Gastroesophageal sphincter (tissue), 3 donors: ENCODE measurements at regions not wholly inside any gene's neighbourhood (a gene's known extent, or its start where the extent isn't known, plus 50 kb on each side); places are given as distances from the start of the nearest gene placed in this dataset.

Experiments
- POLR2A ChIP-seq, 2 donors: fragments of 450-650 bp; IDR thresholded peaks; one replicate each; pipeline ENCODE4 v1.6.1; 2017; ENCODE audit warnings: antibody characterized with exemption in 2 of 2, mild to moderate bottlenecking in 2 of 2, moderate library complexity in 1 of 2
- POLR2AphosphoS5 ChIP-seq: sonication (generic); formaldehyde crosslinking; IDR thresholded peaks from one replicate; pipeline ENCODE4 v1.6.1; 2017; ENCODE audit warnings: antibody characterized with exemption
- TF ChIP-seq, protein P1 (sequence below), 4 experiments: fragments of 200-600 bp in 2 of 4; fragments of 450-650 bp in 2 of 4; sonication (generic) in 1 of 4; IDR thresholded peaks; one replicate each; pipeline ENCODE4 v1.5.1; 2017 to 2019; ENCODE audit warnings: antibody characterized with exemption in 4 of 4, mild to moderate bottlenecking in 2 of 4, moderate library complexity in 2 of 4

DNA sequence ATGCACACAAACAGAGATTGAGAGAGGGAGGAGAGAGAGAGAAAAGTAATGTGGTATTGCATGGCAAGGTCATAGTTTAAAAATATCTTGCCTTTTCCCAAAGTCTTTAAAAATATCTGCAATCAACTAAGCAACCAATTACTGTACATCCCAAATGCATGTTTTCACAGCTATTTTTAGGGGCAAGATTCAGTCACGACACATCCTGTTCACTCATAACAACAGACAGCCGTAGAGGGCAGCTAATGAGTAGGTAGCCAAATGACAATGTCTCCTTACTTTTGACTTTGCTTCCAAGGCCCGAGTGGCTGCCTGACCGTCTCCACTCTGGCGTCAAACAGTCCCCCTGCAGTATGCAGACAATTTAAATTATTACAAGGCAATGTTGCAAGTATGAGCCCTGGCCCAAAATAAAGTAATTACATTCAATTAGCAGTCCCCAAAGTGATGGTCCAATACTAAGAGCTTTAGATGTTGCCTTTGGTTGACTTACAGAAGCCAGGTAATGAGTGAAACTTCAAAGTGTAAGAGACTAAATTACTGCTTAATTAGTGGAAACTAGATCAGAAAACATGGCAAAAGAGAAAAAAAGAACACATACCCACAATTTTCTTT lies 162.9 kb downstream of the MBL2 start:
- TF ChIP-seq, protein P1, sequence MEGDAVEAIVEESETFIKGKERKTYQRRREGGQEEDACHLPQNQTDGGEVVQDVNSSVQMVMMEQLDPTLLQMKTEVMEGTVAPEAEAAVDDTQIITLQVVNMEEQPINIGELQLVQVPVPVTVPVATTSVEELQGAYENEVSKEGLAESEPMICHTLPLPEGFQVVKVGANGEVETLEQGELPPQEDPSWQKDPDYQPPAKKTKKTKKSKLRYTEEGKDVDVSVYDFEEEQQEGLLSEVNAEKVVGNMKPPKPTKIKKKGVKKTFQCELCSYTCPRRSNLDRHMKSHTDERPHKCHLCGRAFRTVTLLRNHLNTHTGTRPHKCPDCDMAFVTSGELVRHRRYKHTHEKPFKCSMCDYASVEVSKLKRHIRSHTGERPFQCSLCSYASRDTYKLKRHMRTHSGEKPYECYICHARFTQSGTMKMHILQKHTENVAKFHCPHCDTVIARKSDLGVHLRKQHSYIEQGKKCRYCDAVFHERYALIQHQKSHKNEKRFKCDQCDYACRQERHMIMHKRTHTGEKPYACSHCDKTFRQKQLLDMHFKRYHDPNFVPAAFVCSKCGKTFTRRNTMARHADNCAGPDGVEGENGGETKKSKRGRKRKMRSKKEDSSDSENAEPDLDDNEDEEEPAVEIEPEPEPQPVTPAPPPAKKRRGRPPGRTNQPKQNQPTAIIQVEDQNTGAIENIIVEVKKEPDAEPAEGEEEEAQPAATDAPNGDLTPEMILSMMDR (IDR thresholded peaks at IDR 0.05), result no peak
- no peak for TF ChIP-seq POLR2A (IDR thresholded peaks at IDR 0.05)
- TF ChIP-seq POLR2AphosphoS5, result no peak
